ENCODE measurements at regions not wholly inside any gene's neighbourhood (a gene's known extent, or its start where the extent isn't known, plus 50 kb on each side); places are given as distances from the start of the nearest gene placed in this dataset.

DNA sequence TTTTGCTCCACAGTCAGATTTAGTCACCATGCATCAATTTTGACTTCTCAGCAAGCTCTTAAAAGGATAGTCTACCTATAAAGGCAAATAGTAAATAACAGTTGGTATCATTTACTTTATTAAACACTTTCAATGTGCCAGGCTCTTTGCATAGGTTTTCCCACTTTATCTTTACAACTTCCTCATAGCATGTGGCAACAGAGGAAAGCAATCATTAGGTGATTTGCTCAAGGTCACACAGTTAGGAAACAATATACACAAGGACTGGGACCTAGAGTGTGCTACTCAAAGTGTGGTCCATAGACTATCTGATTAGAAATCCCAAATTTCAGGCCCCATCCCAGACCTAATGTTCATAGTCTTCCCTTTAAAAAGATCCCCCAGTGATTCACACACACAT lies 212.3 kb downstream of the MTERF1 start:
- no peaks in the 10 kb centered on the region for H3K4me1 ChIP-seq (ENCODE audit: control insufficient read depth, insufficient read depth, low read length)
- no peak for TF ChIP-seq ZNF629 (tag by site-specific recombination; IDR thresholded peaks at IDR 0.05)
- TF ChIP-seq, protein P1, sequence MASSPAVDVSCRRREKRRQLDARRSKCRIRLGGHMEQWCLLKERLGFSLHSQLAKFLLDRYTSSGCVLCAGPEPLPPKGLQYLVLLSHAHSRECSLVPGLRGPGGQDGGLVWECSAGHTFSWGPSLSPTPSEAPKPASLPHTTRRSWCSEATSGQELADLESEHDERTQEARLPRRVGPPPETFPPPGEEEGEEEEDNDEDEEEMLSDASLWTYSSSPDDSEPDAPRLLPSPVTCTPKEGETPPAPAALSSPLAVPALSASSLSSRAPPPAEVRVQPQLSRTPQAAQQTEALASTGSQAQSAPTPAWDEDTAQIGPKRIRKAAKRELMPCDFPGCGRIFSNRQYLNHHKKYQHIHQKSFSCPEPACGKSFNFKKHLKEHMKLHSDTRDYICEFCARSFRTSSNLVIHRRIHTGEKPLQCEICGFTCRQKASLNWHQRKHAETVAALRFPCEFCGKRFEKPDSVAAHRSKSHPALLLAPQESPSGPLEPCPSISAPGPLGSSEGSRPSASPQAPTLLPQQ (tag by site-specific recombination; IDR thresholded peaks at IDR 0.05): no peak
- TF ChIP-seq, protein P2, sequence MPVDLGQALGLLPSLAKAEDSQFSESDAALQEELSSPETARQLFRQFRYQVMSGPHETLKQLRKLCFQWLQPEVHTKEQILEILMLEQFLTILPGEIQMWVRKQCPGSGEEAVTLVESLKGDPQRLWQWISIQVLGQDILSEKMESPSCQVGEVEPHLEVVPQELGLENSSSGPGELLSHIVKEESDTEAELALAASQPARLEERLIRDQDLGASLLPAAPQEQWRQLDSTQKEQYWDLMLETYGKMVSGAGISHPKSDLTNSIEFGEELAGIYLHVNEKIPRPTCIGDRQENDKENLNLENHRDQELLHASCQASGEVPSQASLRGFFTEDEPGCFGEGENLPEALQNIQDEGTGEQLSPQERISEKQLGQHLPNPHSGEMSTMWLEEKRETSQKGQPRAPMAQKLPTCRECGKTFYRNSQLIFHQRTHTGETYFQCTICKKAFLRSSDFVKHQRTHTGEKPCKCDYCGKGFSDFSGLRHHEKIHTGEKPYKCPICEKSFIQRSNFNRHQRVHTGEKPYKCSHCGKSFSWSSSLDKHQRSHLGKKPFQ (tag by site-specific recombination; IDR thresholded peaks at IDR 0.05): no peak
- TF ChIP-seq ZNF830 (tag by site-specific recombination; IDR thresholded peaks at IDR 0.05; ENCODE audit: low read depth): no peak
- no peak for TF ChIP-seq ZNF416 (tag by site-specific recombination; IDR thresholded peaks at IDR 0.05)
- no peak for TF ChIP-seq SCRT2 (tag by site-specific recombination; IDR thresholded peaks at IDR 0.05)
- no peak for TF ChIP-seq ZNF274 (IDR thresholded peaks at IDR 0.05; ENCODE audit: low read length)
- no peak for TF ChIP-seq ZNF274 (tag by site-specific recombination; IDR thresholded peaks at IDR 0.05; ENCODE audit: borderline replicate concordance)
- no peak for TF ChIP-seq ZNF121 (tag by site-specific recombination; IDR thresholded peaks at IDR 0.05)
- TF ChIP-seq ZBTB1 (tag by site-specific recombination; IDR thresholded peaks at IDR 0.05): no peak
- no peak for TF ChIP-seq ZNF654 (tag by site-specific recombination; IDR thresholded peaks at IDR 0.05; ENCODE audit: low read depth)
- no peak for TF ChIP-seq ZNF560 (tag by site-specific recombination; IDR thresholded peaks at IDR 0.05; ENCODE audit: borderline replicate concordance)
- TF ChIP-seq ZNF776 (tag by site-specific recombination; IDR thresholded peaks at IDR 0.05; ENCODE audit: borderline replicate concordance): no peak
- TF ChIP-seq ZFP69B (tag by site-specific recombination; IDR thresholded peaks at IDR 0.05): no peak
- H3K27ac ChIP-seq (ENCODE audit: extremely low read depth, low read depth, low read length): no peak overlapping the region
- H3K36me3 ChIP-seq (ENCODE audit: control insufficient read depth in 2 of 2, insufficient read depth in 1 of 2, low read length in 2 of 2): no peaks in the 10 kb centered on the region
- CTCF ChIA-PET: no interaction called here
- H3K4me3 ChIP-seq (ENCODE audit: low read depth, low read length): no peak overlapping the region
- H3K9me3 ChIP-seq (ENCODE audit: control insufficient read depth, insufficient read depth, low read depth, low read length): no peaks in the 10 kb centered on the region
- POLR2A ChIA-PET: no interaction called here

GRCh38 chr7:91671245-91671644 lies 209.3 kb downstream of the MTERF1 start:
- no peak overlapping the region for H3K4me3 ChIP-seq (ENCODE audit: low read depth, low read length)
- H3K36me3 ChIP-seq (ENCODE audit: control insufficient read depth in 2 of 2, insufficient read depth in 1 of 2, low read length in 2 of 2): no peaks in the 10 kb centered on the region
- H3K4me1 ChIP-seq (ENCODE audit: control insufficient read depth, insufficient read depth, low read length): no peaks in the 10 kb centered on the region
- ChIA-PET POLR2A (no interaction called here), CTCF (no interaction called here)
- H3K27ac ChIP-seq (ENCODE audit: extremely low read depth, low read depth, low read length): no peak overlapping the region
- TF ChIP-seq ZNF184 (tag by site-specific recombination; IDR thresholded peaks at IDR 0.05): no peak
- TF ChIP-seq ZXDB (tag by site-specific recombination; IDR thresholded peaks at IDR 0.05): no peak
- no peak for TF ChIP-seq SP3 (tag by site-specific recombination; IDR thresholded peaks at IDR 0.05)
- no peak for TF ChIP-seq ZNF664 (tag by site-specific recombination; IDR thresholded peaks at IDR 0.05)
- TF ChIP-seq ZBTB1 (tag by site-specific recombination; IDR thresholded peaks at IDR 0.05): no peak
- no peak for TF ChIP-seq ZNF600 (tag by site-specific recombination; IDR thresholded peaks at IDR 0.05)
- H3K9me3 ChIP-seq (ENCODE audit: control insufficient read depth, insufficient read depth, low read depth, low read length): no peaks in the 10 kb centered on the region

- no peak overlapping the region for H3K27ac ChIP-seq (ENCODE audit: extremely low read depth, low read depth, low read length)
- H3K9me3 ChIP-seq (ENCODE audit: control insufficient read depth, insufficient read depth, low read depth, low read length): no peaks in the 10 kb centered on the region
- no peak overlapping the region for H3K4me3 ChIP-seq (ENCODE audit: low read depth, low read length)
- no peaks in the 10 kb centered on the region for H3K4me1 ChIP-seq (ENCODE audit: control insufficient read depth, insufficient read depth, low read length)
- H3K36me3 ChIP-seq (ENCODE audit: control insufficient read depth in 2 of 2, insufficient read depth in 1 of 2, low read length in 2 of 2): no peaks in the 10 kb centered on the region
- POLR2A ChIA-PET: no interaction called here
- CTCF ChIA-PET: no interaction called here
- TF ChIP-seq ZNF837 (tag by site-specific recombination; IDR thresholded peaks at IDR 0.05) (no peak), ZNF132 (tag by site-specific recombination; IDR thresholded peaks at IDR 0.05; ENCODE audit: borderline replicate concordance) (no peak), ZNF549 (tag by site-specific recombination; IDR thresholded peaks at IDR 0.05) (no peak), ZNF311 (tag by site-specific recombination; IDR thresholded peaks at IDR 0.05; ENCODE audit: borderline replicate concordance) (no peak), MEIS1 (CRISPR knock-in tag; IDR thresholded peaks at IDR 0.05; ENCODE audit: borderline replicate concordance) (no peak), KLF10 (tag by site-specific recombination; IDR thresholded peaks at IDR 0.05) (no peak), ZNF416 (tag by site-specific recombination; IDR thresholded peaks at IDR 0.05) (no peak), ZSCAN23 (tag by site-specific recombination; IDR thresholded peaks at IDR 0.05) (no peak)
- TF ChIP-seq, protein P3, sequence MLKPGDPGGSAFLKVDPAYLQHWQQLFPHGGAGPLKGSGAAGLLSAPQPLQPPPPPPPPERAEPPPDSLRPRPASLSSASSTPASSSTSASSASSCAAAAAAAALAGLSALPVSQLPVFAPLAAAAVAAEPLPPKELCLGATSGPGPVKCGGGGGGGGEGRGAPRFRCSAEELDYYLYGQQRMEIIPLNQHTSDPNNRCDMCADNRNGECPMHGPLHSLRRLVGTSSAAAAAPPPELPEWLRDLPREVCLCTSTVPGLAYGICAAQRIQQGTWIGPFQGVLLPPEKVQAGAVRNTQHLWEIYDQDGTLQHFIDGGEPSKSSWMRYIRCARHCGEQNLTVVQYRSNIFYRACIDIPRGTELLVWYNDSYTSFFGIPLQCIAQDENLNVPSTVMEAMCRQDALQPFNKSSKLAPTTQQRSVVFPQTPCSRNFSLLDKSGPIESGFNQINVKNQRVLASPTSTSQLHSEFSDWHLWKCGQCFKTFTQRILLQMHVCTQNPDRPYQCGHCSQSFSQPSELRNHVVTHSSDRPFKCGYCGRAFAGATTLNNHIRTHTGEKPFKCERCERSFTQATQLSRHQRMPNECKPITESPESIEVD (tag by site-specific recombination; IDR thresholded peaks at IDR 0.05): no peak
These were observed 206.0 kb downstream of the MTERF1 start for GRCh38 chr7:91674470-91674869.
